HG03558 (cell line): ENCODE measurements at regions not wholly inside any gene's neighbourhood (a gene's known extent, or its start where the extent isn't known, plus 50 kb on each side); places are given as distances from the start of the nearest gene placed in this dataset.

Experiments used
- ATAC-seq: cut with Tn5 transposase; IDR thresholded peaks from one replicate; pipeline ENCODE4 v1.9.1; 2021; ENCODE audit warnings: moderate number of reproducible peaks; ENCODE audit not compliant: unreplicated experiment; ENCODE audit errors: extremely low read depth

GRCh38 chr9:129259375-129259774 lies 81.3 kb upstream of the IER5L start:
- no peak for ATAC-seq

- ATAC-seq, result no peak
Measured at GRCh38 chr9:129258823-129259301, 80.8 kb upstream of the IER5L start.

- no peak for ATAC-seq
Measured at GRCh38 chr9:129258124-129258822, 80.2 kb upstream of the IER5L start.

GRCh38 chr9:129256959-129257713 lies 79.1 kb upstream of the IER5L start:
- no peak for ATAC-seq

GRCh38 chr9:129254566-129255287 lies 76.7 kb upstream of the IER5L start:
- no peak for ATAC-seq

- no peak for ATAC-seq
Measured at GRCh38 chr9:129253803-129254381, 75.8 kb upstream of the IER5L start.

GRCh38 chr9:129252937-129253802 lies 75.1 kb upstream of the IER5L start:
- ATAC-seq, result no peak

GRCh38 chr9:129250786-129251185 lies 72.7 kb upstream of the IER5L start:
- ATAC-seq, result no peak

- no peak for ATAC-seq
Measured at GRCh38 chr9:129247285-129248153, 69.5 kb upstream of the IER5L start.

GRCh38 chr9:129245276-129245675 lies 67.2 kb upstream of the IER5L start:
- no peak for ATAC-seq

- no peak for ATAC-seq
Measured at GRCh38 chr9:129242971-129243561, 65.0 kb upstream of the IER5L start.

GRCh38 chr9:129242191-129242941 lies 64.3 kb upstream of the IER5L start:
- ATAC-seq, result no peak

- ATAC-seq, result no peak
Measured at GRCh38 chr9:129241725-129242124, 63.7 kb upstream of the IER5L start.

- no peak for ATAC-seq
Measured at GRCh38 chr9:129240581-129241211, 62.6 kb upstream of the IER5L start.

- ATAC-seq, result no peak
Measured at GRCh38 chr9:129239946-129240490, 62.0 kb upstream of the IER5L start.

- ATAC-seq, result no peak
Measured at GRCh38 chr9:129237803-129238202, 59.7 kb upstream of the IER5L start.

- no peak for ATAC-seq
Measured at GRCh38 chr9:129237164-129237611, 59.1 kb upstream of the IER5L start.
